ENCODE measurements at regions not wholly inside any gene's neighbourhood (a gene's known extent, or its start where the extent isn't known, plus 50 kb on each side); places are given as distances from the start of the nearest gene placed in this dataset.

GRCh38 chr12:53849656-53850055, 89.0 kb upstream of the HOXC13 start:
- TF ChIP-seq POLR2A (IDR thresholded peaks at IDR 0.05; ENCODE audit: low read length): no peak
- TF ChIP-seq CTCF (IDR thresholded peaks at IDR 0.05): no peak
- TF ChIP-seq RAD21 (conservative IDR thresholded peaks at IDR 0.05 in 1 of 2, IDR thresholded peaks at IDR 0.05 in 1 of 2): no peak
- no peak for TF ChIP-seq POLR2AphosphoS2 (conservative IDR thresholded peaks at IDR 0.05; ENCODE audit: low read length)
- no peak for TF ChIP-seq MAX (IDR thresholded peaks at IDR 0.05)
- TF ChIP-seq USF2 (IDR thresholded peaks at IDR 0.05): no peak

Measured in A549 (cell line).